Endothelial cell of umbilical vein (primary cell): ENCODE measurements at regions not wholly inside any gene's neighbourhood (a gene's known extent, or its start where the extent isn't known, plus 50 kb on each side); places are given as distances from the start of the nearest gene placed in this dataset.

ENCODE experiments used
- BruUV-seq: library from RNA; stranded (reverse); fragments of 400-500 nt; replicated peaks from 2 replicates; lab custom pipeline; 2021; lab: Mats Ljungman, UMichigan
- CTCF ChIA-PET: fragments of 300-600, 350-600 bp; sonication (Branson Sonifier 250); formaldehyde crosslinking; loops from one replicate; lab custom pipeline; 2021; ENCODE audit warnings: antibody characterized with exemption, inconsistent platforms; lab: Charles Lee
- POLR2A ChIA-PET: fragments of 300-600, 350-600 bp; sonication (Branson Sonifier 250); formaldehyde crosslinking; loops from one replicate; lab custom pipeline; 2021; ENCODE audit warnings: antibody characterized with exemption, inconsistent platforms; lab: Charles Lee
- DNase-seq: peaks from one replicate; pipeline ENCODE4 v3.0.0-alpha.2; 2011; ENCODE audit warnings: low read depth, low spot score
- FAIRE-seq: peaks from 2 replicates; lab custom pipeline; 2011; peaks lifted over from hg19 to GRCh38; lab: Jason Lieb, UNC
- H2AFZ ChIP-seq: 2 replicates; pipeline ENCODE4 v1.6.0; 2012; ENCODE audit warnings: low read depth, low read length, control low read depth, inconsistent platforms
- H3K27ac ChIP-seq: 2 replicates; pipeline ENCODE4 v1.5.1; 2011; ENCODE audit warnings: low read depth, mild to moderate bottlenecking, control low read depth, low read length, moderate library complexity; ENCODE audit not compliant: insufficient read depth
- H3K27me3 ChIP-seq, 2 experiments: 2 replicates each; pipeline versions ENCODE4 v1.6.0 to v1.6.1; 2011; ENCODE audit warnings: low read length in 2 of 2, mixed read lengths in 1 of 2; ENCODE audit not compliant: control insufficient read depth in 2 of 2, insufficient read depth in 2 of 2
- H3K36me3 ChIP-seq, 2 experiments: 2 replicates in 1 of 2; 3 replicates in 1 of 2; pipeline ENCODE4 v1.5.1; 2011; ENCODE audit warnings: low read length in 2 of 2, mild to moderate bottlenecking in 1 of 2, moderate library complexity in 1 of 2; ENCODE audit not compliant: control insufficient read depth in 2 of 2, insufficient read depth in 2 of 2; ENCODE audit errors: extremely low read depth in 1 of 2
- H3K4me1 ChIP-seq: 3 replicates; pipeline ENCODE4 v1.5.1; 2011; ENCODE audit warnings: mild to moderate bottlenecking, low read length; ENCODE audit not compliant: control insufficient read depth, insufficient read depth; ENCODE audit errors: extremely low read depth
- H3K4me2 ChIP-seq: 2 replicates; pipeline ENCODE4 v1.6.1; 2011; ENCODE audit warnings: low read length, control low read depth, mixed read lengths; ENCODE audit not compliant: insufficient read depth
- H3K4me3 ChIP-seq, 3 experiments: fragments of 200-600 bp in 1 of 3; sonication (generic), shearing (Covaris generic) in 1 of 3; replicated peaks in 1 of 3; 2 replicates each; pipeline ENCODE4 v1.5.1; 2011 to 2016; ENCODE audit warnings: control low read depth in 3 of 3, low read length in 3 of 3, mild to moderate bottlenecking in 2 of 3, inconsistent platforms in 1 of 3, low read depth in 1 of 3, moderate library complexity in 1 of 3; ENCODE audit not compliant: insufficient read depth in 1 of 3
- H3K79me2 ChIP-seq: 2 replicates; pipeline ENCODE4 v1.6.0; 2012; ENCODE audit warnings: low read length, inconsistent platforms; ENCODE audit not compliant: control insufficient read depth, insufficient read depth
- H3K9ac ChIP-seq: replicated peaks from 2 replicates; pipeline ENCODE3; 2011; ENCODE audit warnings: low read length, control low read depth; ENCODE audit not compliant: insufficient read depth; ENCODE audit errors: extremely low read depth
- H3K9me1 ChIP-seq: replicated peaks from 3 replicates; pipeline ENCODE4 v1.6.0; 2011; ENCODE audit warnings: mild to moderate bottlenecking, low read length; ENCODE audit not compliant: control insufficient read depth, insufficient read depth; ENCODE audit errors: extremely low read depth
- H3K9me3 ChIP-seq: replicated peaks from 2 replicates; pipeline ENCODE4 v1.5.1; 2012; ENCODE audit warnings: low read length, inconsistent platforms; ENCODE audit not compliant: control insufficient read depth, insufficient read depth
- H4K20me1 ChIP-seq: replicated peaks from 2 replicates; pipeline ENCODE3; 2011; ENCODE audit warnings: mild to moderate bottlenecking, low read length; ENCODE audit not compliant: control insufficient read depth, insufficient read depth; ENCODE audit errors: extremely low read depth
- EZH2 ChIP-seq: IDR thresholded peaks from 2 replicates; pipeline ENCODE4 v1.6.1; 2012; ENCODE audit warnings: borderline replicate concordance, low read depth, mild to moderate bottlenecking, moderate library complexity, low read length, inconsistent platforms; ENCODE audit not compliant: severe bottlenecking
- FOS ChIP-seq: IDR thresholded peaks from 2 replicates; pipeline ENCODE4 v1.6.1; 2011; ENCODE audit warnings: mild to moderate bottlenecking, low read length, moderate library complexity, borderline replicate concordance; ENCODE audit not compliant: insufficient read depth
- GATA2 ChIP-seq: IDR thresholded peaks from 2 replicates; pipeline ENCODE4 v1.7.0; 2011; ENCODE audit warnings: low read depth, mild to moderate bottlenecking, moderate library complexity, mixed read lengths, low read length; ENCODE audit not compliant: insufficient read length, insufficient read depth
- JUN ChIP-seq: IDR thresholded peaks from 2 replicates; pipeline ENCODE4 v1.6.1; 2011; ENCODE audit warnings: borderline replicate concordance, low read depth; ENCODE audit not compliant: insufficient read length, insufficient read depth
- MYC ChIP-seq: IDR thresholded peaks from one replicate; pipeline ENCODE4 v1.6.1; 2011; ENCODE audit warnings: mild to moderate bottlenecking, low read depth, low read length
- POLR2A ChIP-seq: IDR thresholded peaks from 2 replicates; pipeline ENCODE4 v1.6.1; 2012; ENCODE audit warnings: low read depth, mild to moderate bottlenecking, control low read depth, low read length
- POLR2AphosphoS5 ChIP-seq: IDR thresholded peaks from 2 replicates; pipeline ENCODE4 v1.6.1; 2012; ENCODE audit warnings: low read depth, mild to moderate bottlenecking, control low read depth, low read length, moderate library complexity; ENCODE audit not compliant: insufficient read depth
- dilution Hi-C: fragments of 300-500 bp; cut with MboI; formaldehyde crosslinking; loops from one replicate; pipeline ENCODE4 v1.15.0; 2019; ENCODE audit warnings: low sequenced_read_pairs; ENCODE audit not compliant: extremely low pct_ligation_motif_present
- intact Hi-C: fragments of 100-400 bp; cut with micrococcal nuclease; formaldehyde crosslinking; loops from one replicate; pipeline ENCODE4 v1.10.0; 2022
- TF ChIP-seq, protein P1 (sequence below), 2 donors: IDR thresholded peaks; 1 replicate in 1 of 2; 2 replicates in 1 of 2; pipeline ENCODE4 v1.5.1; 2011; ENCODE audit warnings: low read length in 2 of 2, mild to moderate bottlenecking in 2 of 2, moderate library complexity in 2 of 2, control low read depth in 1 of 2, inconsistent platforms in 1 of 2, low read depth in 1 of 2; ENCODE audit not compliant: insufficient read depth in 1 of 2; ENCODE audit errors: extremely low read depth in 1 of 2
- TF ChIP-seq, protein P2 (sequence below): IDR thresholded peaks from 2 replicates; pipeline ENCODE4 v1.6.1; 2011; ENCODE audit not compliant: insufficient read depth, insufficient read length

DNA sequence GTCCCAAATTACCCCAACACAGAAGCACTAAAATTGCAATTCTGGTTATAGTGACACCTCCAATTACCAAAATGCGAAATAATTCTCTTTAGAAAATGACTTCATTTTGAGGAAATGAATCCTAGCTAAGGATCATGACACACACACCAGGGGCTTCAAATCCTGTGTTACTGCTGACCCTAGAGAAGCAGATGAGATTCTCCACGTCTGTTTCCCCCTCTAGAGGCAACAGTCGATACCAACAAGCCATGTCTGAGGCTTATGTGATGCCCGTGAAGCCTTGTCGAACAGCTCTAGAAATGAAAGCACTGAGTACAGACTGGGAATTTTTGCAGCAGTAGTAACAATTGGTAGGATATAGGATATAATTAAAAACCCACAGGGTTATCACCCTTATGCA lies 153.6 kb upstream of the TMTC4 start:
- H3K4me3 ChIP-seq = no peak overlapping the region
- no peaks in the 10 kb centered on the region for H3K4me1 ChIP-seq
- no peak overlapping the region for H2AFZ ChIP-seq
- TF ChIP-seq, protein P1, sequence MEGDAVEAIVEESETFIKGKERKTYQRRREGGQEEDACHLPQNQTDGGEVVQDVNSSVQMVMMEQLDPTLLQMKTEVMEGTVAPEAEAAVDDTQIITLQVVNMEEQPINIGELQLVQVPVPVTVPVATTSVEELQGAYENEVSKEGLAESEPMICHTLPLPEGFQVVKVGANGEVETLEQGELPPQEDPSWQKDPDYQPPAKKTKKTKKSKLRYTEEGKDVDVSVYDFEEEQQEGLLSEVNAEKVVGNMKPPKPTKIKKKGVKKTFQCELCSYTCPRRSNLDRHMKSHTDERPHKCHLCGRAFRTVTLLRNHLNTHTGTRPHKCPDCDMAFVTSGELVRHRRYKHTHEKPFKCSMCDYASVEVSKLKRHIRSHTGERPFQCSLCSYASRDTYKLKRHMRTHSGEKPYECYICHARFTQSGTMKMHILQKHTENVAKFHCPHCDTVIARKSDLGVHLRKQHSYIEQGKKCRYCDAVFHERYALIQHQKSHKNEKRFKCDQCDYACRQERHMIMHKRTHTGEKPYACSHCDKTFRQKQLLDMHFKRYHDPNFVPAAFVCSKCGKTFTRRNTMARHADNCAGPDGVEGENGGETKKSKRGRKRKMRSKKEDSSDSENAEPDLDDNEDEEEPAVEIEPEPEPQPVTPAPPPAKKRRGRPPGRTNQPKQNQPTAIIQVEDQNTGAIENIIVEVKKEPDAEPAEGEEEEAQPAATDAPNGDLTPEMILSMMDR (IDR thresholded peaks at IDR 0.05; ENCODE audit: extremely low read depth in 1 of 2, insufficient read depth in 1 of 2, low read depth in 1 of 2, low read length in 2 of 2) = no peak
- TF ChIP-seq JUN (no peak), GATA2 (no peak), FOS (no peak), POLR2A (no peak), MYC (no peak), POLR2AphosphoS5 (no peak), EZH2 (no peak)
- TF ChIP-seq, protein P2, sequence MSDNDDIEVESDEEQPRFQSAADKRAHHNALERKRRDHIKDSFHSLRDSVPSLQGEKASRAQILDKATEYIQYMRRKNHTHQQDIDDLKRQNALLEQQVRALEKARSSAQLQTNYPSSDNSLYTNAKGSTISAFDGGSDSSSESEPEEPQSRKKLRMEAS = no peak
- H4K20me1 ChIP-seq = no peaks in the 10 kb centered on the region
- no peaks in the 10 kb centered on the region for H3K27me3 ChIP-seq
- no peak overlapping the region for H3K9ac ChIP-seq
- H3K9me1 ChIP-seq = no peaks in the 10 kb centered on the region
- H3K27ac ChIP-seq = no peak overlapping the region
- POLR2A ChIA-PET = no interaction called here
- BruUV-seq = no TSS peak
- CTCF ChIA-PET = interaction anchor here (1.3 kb wide), 1 partner anchor 9 kb away, joined by 3 read pairs; no protein-coding TSS in a partner anchor
- FAIRE-seq (no peak), DNase-seq (no peak)
- no peaks in the 10 kb centered on the region for H3K79me2 ChIP-seq
- dilution Hi-C loops (no loop called here), intact Hi-C loops (no loop called here)
- H3K36me3 ChIP-seq = no peaks in the 10 kb centered on the region
- no peaks in the 10 kb centered on the region for H3K9me3 ChIP-seq
- no peak overlapping the region for H3K4me2 ChIP-seq
